HG02642 (cell line): ENCODE measurements at regions not wholly inside any gene's neighbourhood (a gene's known extent, or its start where the extent isn't known, plus 50 kb on each side); places are given as distances from the start of the nearest gene placed in this dataset.
"Not testable (repeated sequence)": the region's sequence is repeated elsewhere in the genome, so short reads cannot be mapped to it uniquely, and the experiment has no call there.

Experiments
- ATAC-seq: cut with Tn5 transposase; IDR thresholded peaks from one replicate; pipeline ENCODE4 v1.9.1; 2021; ENCODE audit warnings: mild to moderate bottlenecking; ENCODE audit not compliant: unreplicated experiment, poor library complexity

DNA sequence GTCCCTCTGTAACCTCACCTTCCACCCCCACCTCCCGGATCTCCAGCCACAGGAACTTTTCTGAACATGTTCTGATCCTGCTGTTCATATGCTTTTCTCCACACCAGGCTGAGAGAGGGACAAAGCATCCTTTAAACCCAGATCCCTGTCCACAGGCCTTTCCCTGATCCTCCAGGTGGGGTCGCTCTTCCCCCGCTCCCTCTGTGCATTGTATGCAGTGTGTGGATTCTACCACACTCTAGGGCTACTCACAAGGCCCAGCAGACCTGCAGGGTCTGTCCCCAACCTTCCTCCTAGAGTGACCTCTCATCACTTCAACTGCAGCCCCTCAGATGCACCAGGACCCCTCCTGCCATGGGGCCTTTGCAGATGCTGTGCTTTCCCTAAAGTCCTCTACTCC, 1200.6 kb downstream of the UQCRFS1 start:
- no peak for ATAC-seq

DNA sequence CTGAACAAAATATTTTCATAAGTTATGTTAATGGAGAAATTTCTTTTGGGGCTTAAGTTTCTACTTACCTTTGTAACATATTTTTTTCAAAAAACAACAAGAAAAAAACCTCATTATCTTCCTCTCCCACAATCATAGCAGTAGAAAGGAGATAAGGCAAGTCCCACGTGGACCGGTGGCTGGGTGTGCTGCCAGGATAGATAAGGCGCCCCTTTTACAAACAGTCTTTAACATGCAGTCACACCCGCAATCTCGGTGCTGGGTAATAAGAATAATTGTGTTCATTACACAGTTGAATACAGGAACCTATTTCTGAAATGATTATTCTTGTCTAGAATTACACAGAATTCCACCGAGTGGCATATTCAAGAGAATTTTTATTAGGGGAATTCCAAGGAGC, 1202.3 kb downstream of the UQCRFS1 start:
- no peak for ATAC-seq

DNA sequence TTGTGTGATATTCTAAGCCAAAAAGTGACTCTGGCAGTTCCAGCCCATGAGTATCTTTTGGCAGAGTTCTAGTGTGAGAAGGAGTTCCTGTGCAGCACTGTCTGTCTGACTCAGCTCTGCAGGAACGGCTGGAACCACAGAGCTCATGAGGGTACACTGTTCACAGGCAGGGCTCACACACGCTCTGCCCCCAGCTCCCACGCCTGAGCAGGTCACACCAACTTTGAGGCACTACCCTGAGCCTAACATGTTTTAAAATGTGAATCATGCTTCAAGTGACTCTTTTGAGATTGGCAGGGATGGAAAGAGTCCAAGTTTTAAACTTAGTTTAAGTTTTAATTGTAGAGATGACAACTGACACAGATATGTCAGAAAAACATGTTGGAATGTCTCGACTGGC, 1203.3 kb downstream of the UQCRFS1 start:
- no peak for ATAC-seq

DNA sequence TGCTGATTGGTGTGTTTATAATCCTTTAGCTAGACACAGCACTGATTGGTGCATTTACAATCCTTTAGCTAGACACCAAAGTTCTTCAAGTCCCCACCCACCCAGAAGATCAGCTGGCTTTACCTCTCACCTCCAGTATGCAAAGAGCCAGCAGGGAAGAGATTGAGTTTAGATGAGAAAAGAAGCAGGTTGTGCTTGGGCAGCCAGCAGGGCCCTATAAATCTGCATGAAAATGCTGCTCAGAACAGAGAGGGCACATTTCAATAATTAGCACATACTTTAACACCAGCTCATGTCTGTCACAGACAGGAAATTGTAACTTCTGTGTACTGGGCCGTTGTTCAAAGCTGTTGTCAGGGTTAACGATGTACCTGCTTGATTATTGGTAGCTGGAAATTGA, 1204.3 kb downstream of the UQCRFS1 start:
- no peak for ATAC-seq

DNA sequence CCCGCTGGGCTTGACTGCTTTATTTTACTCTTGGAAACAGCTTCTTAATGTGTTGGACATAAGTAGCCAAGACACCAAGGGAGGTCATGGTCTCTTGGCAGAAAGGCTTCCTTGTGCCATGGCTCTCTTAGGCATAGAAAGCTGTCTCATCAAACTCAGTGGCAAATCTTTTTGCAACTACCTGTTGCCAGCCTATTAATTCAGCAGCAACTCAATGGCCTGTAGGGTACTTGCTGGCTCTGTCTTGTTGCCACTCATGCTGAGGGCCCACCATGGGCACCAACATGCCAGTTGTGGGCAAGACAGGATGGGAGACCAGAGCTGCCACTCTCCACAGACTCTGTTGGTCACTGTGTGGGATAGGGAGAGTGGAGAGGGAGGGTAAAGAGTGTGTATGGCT, 1209.4 kb downstream of the UQCRFS1 start:
- ATAC-seq: no peak

DNA sequence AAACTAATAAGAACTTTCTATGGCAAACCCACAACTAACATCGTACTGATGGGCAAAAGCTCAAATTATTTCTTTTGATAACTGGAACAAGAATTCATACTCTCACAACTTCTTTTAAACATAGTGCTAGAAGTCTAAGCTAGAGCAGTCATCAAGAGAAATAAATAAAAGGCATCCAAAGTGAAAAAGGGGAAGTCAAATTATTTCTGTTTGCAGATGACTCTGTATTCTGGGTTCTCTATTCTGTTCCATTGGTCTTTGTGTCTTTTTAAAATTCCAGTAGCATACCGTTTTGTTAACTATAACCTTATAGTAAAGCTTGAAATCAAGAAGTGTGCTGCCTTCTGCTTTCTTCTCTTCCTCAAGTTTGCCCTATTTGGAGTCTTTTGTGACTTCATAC, 1215.9 kb downstream of the UQCRFS1 start:
- no peak for ATAC-seq

DNA sequence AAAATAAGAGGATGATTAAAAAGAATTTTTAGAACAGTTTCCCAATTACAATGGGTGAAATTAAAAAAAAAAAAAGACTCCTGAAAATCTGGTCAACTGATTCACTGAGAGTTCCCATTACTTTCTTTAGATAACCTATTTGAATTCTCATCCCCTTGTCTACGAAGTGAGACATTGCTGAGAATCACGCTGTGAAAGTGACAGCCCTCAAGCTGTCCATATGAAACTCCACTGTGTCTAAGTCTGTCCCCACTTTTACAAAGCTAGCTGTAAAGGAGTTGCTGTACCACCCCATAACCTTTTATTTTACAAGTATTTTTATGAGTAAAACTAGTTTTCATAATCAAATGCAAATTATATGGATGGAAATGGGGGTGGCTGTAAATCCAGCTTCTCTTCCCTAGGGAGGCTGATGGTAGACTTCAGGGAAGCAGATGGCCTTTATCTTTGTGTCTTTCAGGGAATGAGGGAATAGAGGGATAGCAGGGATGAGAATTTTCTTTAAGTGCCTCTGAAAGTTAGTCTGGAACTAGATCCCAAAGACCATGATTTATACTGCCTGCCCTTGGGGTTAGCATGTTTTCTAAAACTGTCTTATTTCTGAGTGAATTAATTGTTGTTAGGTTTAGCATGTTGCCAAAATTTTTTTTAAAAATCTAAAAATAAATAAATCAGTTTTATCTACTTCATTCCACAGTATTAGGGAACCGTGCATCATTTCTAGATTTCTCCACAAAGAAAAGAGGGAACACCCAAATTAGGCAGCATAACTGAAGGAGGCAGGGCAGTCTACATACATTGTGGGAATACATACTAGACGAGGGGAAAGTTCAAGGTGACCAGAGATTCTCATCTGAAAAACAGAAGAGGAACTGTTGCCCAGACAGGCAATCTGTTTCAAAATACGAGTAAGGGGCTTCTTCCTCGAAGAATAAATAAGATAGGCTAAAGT, 1219.1 kb downstream of the UQCRFS1 start:
- ATAC-seq: no peak

DNA sequence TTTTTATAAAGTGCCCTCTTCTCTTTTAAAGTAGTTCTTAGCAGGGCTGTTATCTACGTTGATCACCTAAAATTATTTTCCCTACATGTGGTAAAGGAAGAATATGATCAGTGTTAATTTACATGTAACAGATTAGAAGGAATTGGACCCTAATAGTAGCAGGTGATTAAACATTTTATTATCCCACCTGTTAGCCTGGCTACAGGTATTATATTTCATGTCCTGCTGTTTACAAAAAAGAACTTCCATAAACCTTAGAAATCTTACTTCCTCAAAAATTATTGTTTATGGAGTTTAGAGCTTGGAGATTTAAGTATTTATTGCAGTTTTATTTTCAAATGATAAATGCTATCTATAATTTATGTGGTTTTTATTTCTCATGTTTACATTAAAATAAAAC, 1226.7 kb downstream of the UQCRFS1 start:
- no peak for ATAC-seq

DNA sequence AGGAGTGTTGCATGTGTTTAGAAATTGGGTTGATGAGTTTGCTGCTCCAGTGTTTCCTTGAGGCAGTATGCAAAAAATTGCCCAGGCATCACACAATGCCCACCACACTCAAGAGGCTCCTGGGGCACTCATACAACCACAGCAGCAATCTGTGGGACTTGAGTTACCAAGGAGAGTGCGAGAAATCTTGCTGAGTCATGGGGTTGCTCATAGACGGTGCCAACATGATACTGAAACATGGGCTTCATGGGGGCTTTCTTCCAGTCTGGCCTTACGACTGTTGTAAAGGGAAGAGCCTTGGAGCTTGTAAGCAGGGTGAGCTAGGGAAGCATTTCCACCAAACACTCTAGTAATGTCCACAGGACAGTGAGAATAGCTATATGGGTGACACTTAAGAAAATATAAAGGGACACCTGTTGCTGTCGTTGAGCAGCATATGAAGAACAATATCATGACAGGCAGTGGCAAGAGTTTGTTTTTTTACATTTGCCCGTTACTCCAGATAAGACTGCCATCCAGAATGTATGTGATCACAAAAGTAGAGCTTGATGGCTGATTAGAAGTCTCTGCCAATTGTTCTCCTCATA, 1237.4 kb downstream of the UQCRFS1 start:
- ATAC-seq: no peak

DNA sequence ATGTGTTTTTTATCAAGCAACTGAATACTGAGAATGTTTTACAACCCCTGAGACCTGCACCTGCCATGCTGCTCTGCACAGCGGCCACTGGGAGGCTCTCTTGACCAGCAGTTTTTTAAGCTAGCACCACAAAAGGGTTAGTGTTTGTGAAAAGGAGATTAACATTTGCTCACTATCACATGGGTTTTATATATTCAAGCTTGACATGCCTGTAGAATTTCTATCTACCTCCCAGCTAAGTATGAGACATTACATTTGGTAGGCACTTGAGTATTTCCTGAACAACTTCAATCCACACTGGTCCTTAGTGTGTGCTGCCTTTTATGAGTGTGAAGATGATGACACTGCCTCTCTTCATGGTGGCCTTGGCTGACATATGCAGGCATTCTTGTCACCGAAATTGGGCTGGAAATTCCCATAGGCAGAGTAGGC, 1238.9 kb downstream of the UQCRFS1 start:
- no peak for ATAC-seq

DNA sequence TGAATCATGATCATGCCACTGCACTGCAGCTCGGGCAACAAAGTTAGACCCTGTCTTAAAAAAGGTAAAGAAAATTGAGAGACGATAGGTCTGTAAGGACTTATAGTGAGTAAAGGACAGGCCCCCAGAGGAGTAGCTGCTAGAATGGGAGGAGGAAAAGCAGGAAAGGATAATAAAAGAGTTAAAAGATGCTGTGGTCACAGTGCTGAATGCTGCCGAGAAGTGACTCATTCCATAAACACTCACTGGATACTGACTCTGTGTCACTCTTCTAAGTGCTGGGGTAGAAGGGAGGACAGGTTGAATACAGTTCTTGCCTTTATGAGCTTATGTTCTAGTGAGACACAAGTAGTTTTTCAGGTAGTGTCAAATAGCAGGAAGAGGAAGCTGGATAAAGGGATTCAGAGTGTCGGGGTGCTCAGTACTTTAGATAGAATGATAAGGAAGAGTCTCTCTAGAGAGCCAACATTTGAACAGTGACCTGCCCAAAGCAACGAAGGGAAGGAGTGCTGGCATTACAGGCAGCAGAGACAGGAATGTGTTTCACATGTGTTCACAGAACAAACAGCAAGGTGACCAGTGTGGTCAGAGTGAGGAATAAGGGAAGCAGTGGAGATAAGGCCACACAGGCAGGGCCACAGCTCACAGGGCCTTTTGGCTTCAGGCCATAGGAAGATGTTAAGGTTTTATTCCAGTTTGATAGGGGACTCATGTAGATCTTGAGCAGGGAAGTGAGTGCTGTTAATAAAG, 1240.5 kb downstream of the UQCRFS1 start:
- ATAC-seq: no peak

DNA sequence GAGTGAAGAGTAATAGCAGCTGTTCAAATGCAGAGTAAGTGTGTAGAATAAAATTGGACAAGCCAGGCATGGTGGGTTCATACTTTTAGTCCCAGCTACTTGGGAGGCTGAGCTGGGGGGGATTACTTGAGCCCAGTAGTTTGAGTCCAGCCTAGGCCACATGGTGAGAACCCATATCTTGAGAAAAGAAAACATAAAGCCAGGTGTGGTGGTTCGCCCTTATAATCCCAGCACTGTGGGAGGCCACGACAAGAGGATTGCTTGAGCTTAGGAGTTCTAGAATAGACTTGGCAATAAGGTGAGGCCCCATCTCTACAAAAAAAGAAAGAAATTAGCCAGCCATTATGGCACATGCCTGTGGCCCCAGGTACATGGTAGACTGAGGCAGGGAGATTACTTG, 1241.1 kb downstream of the UQCRFS1 start:
- ATAC-seq: no peak

DNA sequence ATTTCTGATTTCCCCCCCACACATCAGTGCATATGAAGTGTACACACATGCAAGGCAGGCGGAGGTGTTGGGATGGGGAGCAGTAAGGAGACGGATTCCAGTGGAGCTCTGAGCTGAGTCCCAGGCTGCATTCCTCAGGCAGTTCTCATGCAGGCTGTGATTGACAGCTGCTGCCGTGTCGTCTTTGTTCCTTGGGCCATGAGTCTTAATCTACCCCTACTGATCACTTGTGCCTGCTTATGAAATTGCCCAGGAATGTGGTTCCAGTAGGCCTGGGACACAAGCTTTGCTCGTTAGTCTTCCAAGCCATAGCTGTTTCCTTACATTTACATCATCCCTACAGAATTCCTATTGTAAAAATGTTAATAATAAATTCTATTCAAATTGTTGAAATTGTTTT, 1241.9 kb downstream of the UQCRFS1 start:
- ATAC-seq: no peak

DNA sequence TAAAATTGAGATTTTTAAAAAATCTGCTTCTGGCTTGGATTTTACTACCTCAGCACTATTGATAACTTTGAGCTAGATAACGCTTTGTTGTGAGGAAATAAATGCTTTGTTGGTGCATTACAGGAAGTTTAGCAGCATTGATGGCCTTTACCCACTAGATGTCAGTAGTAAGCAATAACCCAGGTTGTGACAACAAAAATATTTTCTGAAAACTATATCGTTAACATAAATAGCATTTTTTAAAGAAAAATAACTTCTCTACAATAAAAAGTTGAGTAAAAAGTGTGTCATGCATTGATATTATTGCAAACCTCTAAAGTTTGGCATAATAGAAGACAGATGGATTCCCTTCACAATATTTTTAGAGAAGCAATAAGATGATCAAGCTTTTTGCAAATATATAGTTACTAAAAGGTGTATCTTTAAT, 1246.5 kb downstream of the UQCRFS1 start:
- no peak for ATAC-seq

DNA sequence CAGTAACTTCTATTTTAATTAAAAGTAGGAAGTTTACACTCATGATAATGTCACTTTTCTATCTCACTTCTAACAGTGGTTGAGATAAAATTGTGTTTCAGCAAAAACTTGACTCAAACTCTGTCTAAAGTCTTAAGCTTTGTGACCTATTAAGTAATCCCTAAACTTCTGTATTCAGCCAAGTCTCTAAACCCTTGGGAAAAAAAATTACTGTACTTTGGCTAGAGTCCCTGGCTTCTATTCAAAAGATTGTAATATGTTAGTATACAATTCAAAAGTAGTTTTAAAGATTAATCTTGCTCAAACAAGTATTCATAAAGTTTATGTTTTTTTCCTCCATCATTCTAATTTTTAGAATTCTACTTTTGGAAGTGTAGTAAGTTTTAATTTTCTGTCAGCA, 1248.8 kb downstream of the UQCRFS1 start:
- no peak for ATAC-seq

DNA sequence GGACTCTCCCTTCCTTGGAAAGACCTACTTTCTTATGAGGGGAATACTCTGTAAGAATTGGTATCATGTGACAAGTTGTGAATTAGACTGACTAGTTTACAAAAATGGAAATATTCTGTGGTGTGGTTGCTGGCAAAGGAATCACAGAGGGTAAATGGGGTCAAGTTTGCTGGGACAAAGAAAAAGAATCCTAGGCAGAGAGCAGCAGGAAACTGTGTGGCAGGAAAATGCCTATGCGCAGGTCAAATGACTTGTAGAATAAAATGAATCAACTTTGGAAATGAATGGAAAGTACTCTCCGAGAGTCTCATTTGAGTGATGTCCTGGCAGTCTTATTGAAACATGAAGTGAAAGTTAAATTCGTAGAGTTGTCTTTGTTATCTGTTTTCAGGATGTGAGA, 1250.7 kb downstream of the UQCRFS1 start:
- ATAC-seq: no peak

DNA sequence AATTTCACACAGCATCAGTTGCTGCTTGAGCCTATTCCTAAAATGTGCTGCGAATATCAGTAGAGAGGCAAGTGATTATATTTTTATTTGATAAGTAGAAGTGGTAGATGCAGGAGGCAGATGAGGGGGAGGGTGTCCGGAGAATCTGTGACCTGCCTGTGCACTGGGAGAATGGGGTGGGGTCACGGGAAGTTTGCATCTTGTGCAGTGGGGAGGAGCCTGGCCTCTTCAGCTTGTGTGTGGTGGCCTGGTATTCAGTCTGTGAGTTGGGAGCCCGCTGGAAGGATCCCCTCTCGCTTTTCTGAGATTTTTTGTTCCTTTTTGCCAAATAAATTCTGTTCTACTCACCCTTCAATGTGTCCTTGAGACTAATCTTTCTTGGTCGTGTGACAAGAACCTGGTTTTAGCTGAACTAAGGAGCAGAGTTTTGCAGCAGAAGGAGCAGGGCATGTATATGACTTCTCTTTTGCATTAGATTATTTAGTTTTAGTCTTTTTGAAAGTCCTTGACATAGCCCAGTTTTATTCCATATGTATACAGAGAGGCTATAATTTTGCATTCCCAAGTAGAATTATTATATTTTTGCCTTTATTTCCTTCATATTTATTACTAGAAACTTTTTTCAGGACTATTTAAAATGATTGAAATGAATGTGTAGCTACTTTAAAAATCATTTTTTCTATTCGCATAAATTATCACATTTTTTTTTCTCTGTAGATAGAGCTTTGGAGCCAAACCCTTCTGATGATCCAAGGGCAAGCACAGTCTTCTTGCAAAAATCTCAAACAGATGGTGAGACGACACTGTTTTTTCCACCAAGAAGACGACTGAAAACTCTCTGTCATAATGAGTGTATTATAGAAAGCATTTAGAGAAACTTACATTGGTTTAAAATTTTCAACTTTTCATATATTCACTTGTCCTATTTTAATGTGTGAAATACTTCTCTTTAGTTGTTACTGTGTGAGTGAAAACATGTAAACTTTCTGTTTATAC, 1257.2 kb downstream of the UQCRFS1 start:
- no peak for ATAC-seq

DNA sequence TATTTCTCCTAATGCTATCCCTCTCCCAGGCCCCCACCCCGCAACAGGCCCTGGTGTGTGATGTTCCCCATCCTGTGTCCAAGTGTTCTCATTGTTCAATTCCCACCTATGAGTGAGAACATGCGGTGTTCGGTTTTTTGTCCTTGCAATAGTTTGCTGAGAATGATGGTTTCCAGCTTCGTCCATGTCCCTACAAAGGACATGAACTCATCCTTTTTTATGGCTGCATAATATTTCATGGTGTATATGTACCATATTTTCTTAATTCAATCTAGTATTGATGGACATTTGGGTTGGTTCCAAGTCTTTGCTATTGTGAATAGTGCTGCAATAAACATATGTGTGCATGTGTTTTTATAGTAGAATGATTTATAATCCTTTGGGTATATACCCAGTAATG, 1270.3 kb downstream of the UQCRFS1 start:
- ATAC-seq: not testable (repeated sequence)

DNA sequence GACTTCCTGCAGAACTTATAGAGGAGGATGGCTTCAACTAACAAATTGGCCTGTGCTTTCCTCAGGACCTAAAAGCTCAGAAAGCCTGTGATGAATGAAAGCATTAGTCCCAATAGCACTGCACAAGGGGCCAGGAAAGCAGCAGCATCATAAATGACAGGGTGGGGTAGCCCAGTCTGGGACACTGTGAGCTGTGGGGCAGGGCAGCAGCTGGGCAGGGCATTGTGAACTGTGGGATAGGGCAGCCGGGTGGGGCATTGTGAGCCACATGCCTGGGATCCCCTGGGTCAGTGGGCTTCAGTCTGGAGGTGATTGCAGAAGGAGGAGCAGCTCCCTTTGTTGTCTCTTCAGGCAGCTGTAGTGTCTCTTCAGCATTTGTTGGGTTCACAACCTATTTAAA, 1276.8 kb downstream of the UQCRFS1 start:
- ATAC-seq: no peak

DNA sequence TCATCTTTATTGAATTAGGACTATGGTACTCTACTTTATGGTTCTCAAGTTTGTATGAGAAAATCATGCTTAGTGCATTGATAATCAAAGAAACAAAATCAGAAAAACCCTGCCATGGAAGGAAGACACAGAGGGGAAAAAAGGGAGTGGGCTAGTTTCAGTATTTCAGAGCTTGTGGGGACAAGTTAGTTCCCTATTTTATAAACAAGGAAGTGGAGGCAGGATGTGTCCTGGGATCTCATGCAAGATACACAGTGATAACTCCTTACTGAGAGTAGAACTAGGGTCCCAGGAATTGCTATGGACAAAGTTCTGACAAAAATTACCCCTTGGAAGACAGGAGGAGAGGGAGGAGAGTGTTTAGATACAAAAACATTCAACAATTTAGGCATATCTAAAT, 1277.3 kb downstream of the UQCRFS1 start:
- no peak for ATAC-seq
